HL-60 (cell line): ENCODE measurements at regions not wholly inside any gene's neighbourhood (a gene's known extent, or its start where the extent isn't known, plus 50 kb on each side); places are given as distances from the start of the nearest gene placed in this dataset.

Source experiments
- DNase-seq, 2 experiments: peaks; one replicate each; pipeline ENCODE4 v3.0.0-alpha.2; 2010 to 2020; ENCODE audit warnings: low read depth in 1 of 2, low spot score in 1 of 2
- H3K27ac ChIP-seq: fragments of 250-450 bp; sonication (Bioruptor Pico); replicated peaks from 2 replicates; pipeline ENCODE4 v1.5.1; 2020; ENCODE audit warnings: mild to moderate bottlenecking, moderate library complexity
- H3K27me3 ChIP-seq: fragments of 250-450 bp; sonication (Bioruptor Pico); 2 replicates; pipeline ENCODE4 v1.5.1; 2021; ENCODE audit warnings: mild to moderate bottlenecking, moderate library complexity; ENCODE audit not compliant: insufficient read depth, poor library complexity, severe bottlenecking
- H3K4me3 ChIP-seq: replicated peaks from 2 replicates; pipeline ENCODE4 v1.5.1; 2011; ENCODE audit warnings: mild to moderate bottlenecking, control low read depth, low read length; ENCODE audit not compliant: insufficient read depth
- GABPA ChIP-seq: IDR thresholded peaks from 2 replicates; pipeline ENCODE4 v1.6.1; 2012; ENCODE audit warnings: low read depth
- POLR2AphosphoS5 ChIP-seq: IDR thresholded peaks from 2 replicates; pipeline ENCODE4 v1.6.1; 2012; ENCODE audit warnings: low read depth
- SPI1 ChIP-seq: IDR thresholded peaks from 2 replicates; pipeline ENCODE4 v1.6.1; 2012; ENCODE audit warnings: low read depth, mild to moderate bottlenecking, borderline replicate concordance
- TF ChIP-seq, protein P1 (sequence below): IDR thresholded peaks from 2 replicates; pipeline ENCODE4 v1.6.1; 2012; ENCODE audit warnings: low read depth; ENCODE audit not compliant: insufficient replicate concordance
- TF ChIP-seq, protein P2 (sequence below): IDR thresholded peaks from one replicate; pipeline ENCODE4 v1.5.1; 2011; ENCODE audit warnings: low read length, control low read depth, inconsistent platforms; ENCODE audit not compliant: insufficient read depth

DNA sequence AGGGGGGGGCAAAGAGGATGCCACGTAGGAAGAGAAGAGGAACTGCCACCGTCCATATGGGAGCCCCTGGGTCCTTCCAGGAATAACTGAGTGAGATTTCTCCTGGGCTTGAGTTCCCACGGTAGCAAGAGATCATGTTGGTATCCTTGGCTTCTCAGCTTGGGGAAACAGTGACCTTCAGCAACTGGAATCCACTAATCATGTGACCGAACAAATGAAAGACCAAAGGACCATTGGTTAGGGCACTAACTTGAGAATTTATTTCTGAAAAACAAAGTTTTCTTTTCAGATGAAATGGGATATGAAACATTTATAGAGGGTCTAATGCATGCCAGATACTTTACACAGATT is 259.4 kb upstream of the ID2 start:
- Histone ChIP-seq H3K4me3 (no peak overlapping the region), H3K27ac (no peak overlapping the region), H3K27me3 (no peaks in the 10 kb centered on the region)
- no peak for TF ChIP-seq SPI1
- TF ChIP-seq, protein P1, sequence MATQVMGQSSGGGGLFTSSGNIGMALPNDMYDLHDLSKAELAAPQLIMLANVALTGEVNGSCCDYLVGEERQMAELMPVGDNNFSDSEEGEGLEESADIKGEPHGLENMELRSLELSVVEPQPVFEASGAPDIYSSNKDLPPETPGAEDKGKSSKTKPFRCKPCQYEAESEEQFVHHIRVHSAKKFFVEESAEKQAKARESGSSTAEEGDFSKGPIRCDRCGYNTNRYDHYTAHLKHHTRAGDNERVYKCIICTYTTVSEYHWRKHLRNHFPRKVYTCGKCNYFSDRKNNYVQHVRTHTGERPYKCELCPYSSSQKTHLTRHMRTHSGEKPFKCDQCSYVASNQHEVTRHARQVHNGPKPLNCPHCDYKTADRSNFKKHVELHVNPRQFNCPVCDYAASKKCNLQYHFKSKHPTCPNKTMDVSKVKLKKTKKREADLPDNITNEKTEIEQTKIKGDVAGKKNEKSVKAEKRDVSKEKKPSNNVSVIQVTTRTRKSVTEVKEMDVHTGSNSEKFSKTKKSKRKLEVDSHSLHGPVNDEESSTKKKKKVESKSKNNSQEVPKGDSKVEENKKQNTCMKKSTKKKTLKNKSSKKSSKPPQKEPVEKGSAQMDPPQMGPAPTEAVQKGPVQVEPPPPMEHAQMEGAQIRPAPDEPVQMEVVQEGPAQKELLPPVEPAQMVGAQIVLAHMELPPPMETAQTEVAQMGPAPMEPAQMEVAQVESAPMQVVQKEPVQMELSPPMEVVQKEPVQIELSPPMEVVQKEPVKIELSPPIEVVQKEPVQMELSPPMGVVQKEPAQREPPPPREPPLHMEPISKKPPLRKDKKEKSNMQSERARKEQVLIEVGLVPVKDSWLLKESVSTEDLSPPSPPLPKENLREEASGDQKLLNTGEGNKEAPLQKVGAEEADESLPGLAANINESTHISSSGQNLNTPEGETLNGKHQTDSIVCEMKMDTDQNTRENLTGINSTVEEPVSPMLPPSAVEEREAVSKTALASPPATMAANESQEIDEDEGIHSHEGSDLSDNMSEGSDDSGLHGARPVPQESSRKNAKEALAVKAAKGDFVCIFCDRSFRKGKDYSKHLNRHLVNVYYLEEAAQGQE: no peak
- TF ChIP-seq POLR2AphosphoS5: no peak
- TF ChIP-seq GABPA: no peak
- TF ChIP-seq, protein P2, sequence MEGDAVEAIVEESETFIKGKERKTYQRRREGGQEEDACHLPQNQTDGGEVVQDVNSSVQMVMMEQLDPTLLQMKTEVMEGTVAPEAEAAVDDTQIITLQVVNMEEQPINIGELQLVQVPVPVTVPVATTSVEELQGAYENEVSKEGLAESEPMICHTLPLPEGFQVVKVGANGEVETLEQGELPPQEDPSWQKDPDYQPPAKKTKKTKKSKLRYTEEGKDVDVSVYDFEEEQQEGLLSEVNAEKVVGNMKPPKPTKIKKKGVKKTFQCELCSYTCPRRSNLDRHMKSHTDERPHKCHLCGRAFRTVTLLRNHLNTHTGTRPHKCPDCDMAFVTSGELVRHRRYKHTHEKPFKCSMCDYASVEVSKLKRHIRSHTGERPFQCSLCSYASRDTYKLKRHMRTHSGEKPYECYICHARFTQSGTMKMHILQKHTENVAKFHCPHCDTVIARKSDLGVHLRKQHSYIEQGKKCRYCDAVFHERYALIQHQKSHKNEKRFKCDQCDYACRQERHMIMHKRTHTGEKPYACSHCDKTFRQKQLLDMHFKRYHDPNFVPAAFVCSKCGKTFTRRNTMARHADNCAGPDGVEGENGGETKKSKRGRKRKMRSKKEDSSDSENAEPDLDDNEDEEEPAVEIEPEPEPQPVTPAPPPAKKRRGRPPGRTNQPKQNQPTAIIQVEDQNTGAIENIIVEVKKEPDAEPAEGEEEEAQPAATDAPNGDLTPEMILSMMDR: no peak
- DNase-seq: no peak

DNA sequence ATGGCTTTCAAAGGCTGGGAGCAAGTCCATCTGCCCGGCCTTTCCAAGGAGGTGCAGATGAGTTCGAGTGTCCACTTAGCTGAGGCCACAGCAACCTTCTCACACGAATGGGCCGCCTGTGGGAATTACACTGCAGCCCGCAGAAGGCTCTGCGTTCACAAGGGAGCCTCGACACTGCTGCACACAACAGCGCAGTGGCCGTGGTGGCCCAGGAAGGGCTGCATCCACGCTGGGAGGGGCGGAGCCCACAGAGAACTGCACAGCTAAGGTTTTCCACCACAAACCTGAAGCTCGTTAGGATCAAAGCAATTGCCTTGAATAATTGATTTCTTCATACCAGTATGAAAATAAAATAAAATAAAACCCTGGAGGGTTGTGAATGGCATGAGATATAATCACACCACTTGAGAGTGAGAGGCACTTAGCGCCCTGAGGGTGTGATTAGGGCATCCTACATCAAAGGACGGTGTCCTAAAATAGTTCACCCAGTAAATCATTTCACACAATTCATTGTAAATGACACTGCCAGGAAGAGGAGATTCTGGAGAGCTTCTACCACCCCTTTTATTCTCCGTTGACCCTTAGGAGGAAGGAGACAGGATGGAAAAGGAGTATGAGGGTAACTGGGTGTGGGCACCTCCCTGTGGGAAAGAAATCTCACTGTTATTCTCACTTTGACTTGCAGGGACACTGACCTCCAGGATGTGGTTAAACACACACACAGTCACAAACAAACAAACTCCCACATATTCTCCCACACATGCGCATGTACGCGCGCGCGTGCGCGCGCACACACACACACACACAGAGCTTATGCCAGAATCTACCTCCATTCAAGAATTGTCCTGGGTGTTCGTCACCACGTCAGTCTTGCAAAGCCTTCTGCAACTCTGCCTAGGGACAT is 256.6 kb upstream of the ID2 start:
- no peak for DNase-seq
- Histone ChIP-seq H3K4me3 (no peak overlapping the region), H3K27ac (no peak overlapping the region), H3K27me3 (no peaks in the 10 kb centered on the region)
- no peak for TF ChIP-seq SPI1
- TF ChIP-seq POLR2AphosphoS5: no peak
- TF ChIP-seq, protein P2: no peak
- no peak for TF ChIP-seq GABPA
- TF ChIP-seq, protein P1: no peak

DNA sequence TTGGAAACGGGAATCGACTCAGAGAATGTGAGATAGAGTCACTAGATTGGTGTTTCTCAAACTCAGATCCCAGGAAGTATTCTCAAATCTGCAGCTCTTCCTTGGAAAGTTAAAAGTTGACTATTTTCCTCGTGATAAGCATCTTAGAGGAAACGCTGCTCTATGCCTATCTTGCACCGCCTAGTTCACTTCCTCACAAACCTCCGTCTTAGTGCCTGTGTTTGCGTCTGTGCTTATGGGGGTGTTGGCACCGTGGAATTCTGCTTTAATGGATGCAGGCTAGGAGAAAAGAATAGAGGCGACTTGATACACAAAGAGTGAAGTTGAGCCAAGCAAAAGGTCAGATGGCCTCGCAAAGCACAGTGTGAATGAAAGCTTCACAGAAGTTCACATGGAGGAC is 255.3 kb upstream of the ID2 start:
- DNase-seq: no peak
- no peak overlapping the region for H3K4me3 ChIP-seq
- no peak overlapping the region for H3K27ac ChIP-seq
- TF ChIP-seq, protein P1: no peak
- no peak for TF ChIP-seq GABPA
- TF ChIP-seq, protein P2: no peak
- no peak for TF ChIP-seq POLR2AphosphoS5
- TF ChIP-seq SPI1: no peak; the same call in 1 of the 2 replicates
- H3K27me3 ChIP-seq: no peaks in the 10 kb centered on the region
